Lower leg skin (tissue), 3 donors: ENCODE measurements at regions not wholly inside any gene's neighbourhood (a gene's known extent, or its start where the extent isn't known, plus 50 kb on each side); places are given as distances from the start of the nearest gene placed in this dataset.

Experiments used
- CTCF ChIP-seq, 3 donors: fragments of 450-650 bp; IDR thresholded peaks; one replicate each; pipeline ENCODE4 v1.5.1; 2016; ENCODE audit warnings: antibody characterized with exemption in 3 of 3, mild to moderate bottlenecking in 3 of 3, moderate library complexity in 2 of 3
- POLR2A ChIP-seq, 2 donors: fragments of 450-650 bp; IDR thresholded peaks; one replicate each; pipeline ENCODE4 v1.6.1; 2016 to 2017; ENCODE audit warnings: antibody characterized with exemption in 2 of 2, mild to moderate bottlenecking in 1 of 2, moderate library complexity in 1 of 2

DNA sequence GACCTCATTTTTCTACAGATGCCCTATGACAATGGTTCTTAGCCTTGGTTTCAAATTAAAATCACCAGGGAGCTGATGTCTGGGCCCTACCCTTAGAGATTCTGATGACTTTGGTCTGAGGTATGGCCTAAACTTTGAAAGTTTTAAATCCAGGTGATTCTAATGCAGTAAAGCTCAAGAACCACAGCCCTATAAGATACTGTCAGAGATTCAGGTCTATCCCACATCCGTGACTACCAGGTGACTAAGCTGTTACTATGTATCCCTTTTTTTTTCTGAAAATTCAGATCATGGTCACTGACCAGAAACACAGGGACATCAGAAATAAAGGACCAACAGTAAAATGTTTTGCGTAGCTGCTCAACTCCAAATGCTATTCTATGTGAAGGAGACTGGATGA lies 148.8 kb upstream of the BMP4 start:
- TF ChIP-seq POLR2A (IDR thresholded peaks at IDR 0.05) = no peak
- no peak for TF ChIP-seq CTCF (IDR thresholded peaks at IDR 0.05)
